ENCODE measurements at regions not wholly inside any gene's neighbourhood (a gene's known extent, or its start where the extent isn't known, plus 50 kb on each side); places are given as distances from the start of the nearest gene placed in this dataset.

DNA sequence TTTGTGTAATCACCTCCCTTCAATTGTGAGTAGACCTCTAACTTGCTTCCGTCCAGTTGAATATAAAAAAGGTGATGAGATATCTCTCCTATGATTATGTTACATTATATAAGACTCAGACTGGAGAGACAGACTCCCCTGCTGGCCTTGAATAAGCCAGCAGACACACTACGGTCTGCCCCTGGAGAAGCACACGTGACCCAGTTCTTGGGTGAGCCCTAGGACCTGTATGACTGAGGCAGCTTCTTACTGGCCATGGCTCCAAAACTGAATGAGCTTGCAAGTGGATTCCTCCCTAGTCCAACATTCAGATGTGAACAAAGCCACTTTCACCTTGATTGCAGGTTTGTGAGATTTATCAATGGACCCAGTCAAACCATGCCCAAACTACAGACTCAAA lies 427.9 kb upstream of the DCN start:
- no peak overlapping the region for H2AFZ ChIP-seq (ENCODE audit: low read length)
- DNase-seq (ENCODE audit: low spot score): no peak
- H3K79me2 ChIP-seq (ENCODE audit: insufficient read depth, low read depth, low read length): no peaks in the 10 kb centered on the region
- TF ChIP-seq EZH2phosphoT487 (IDR thresholded peaks at IDR 0.05; ENCODE audit: borderline replicate concordance, low read depth, low read length): no peak
- TF ChIP-seq, protein P1, sequence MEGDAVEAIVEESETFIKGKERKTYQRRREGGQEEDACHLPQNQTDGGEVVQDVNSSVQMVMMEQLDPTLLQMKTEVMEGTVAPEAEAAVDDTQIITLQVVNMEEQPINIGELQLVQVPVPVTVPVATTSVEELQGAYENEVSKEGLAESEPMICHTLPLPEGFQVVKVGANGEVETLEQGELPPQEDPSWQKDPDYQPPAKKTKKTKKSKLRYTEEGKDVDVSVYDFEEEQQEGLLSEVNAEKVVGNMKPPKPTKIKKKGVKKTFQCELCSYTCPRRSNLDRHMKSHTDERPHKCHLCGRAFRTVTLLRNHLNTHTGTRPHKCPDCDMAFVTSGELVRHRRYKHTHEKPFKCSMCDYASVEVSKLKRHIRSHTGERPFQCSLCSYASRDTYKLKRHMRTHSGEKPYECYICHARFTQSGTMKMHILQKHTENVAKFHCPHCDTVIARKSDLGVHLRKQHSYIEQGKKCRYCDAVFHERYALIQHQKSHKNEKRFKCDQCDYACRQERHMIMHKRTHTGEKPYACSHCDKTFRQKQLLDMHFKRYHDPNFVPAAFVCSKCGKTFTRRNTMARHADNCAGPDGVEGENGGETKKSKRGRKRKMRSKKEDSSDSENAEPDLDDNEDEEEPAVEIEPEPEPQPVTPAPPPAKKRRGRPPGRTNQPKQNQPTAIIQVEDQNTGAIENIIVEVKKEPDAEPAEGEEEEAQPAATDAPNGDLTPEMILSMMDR (conservative IDR thresholded peaks at IDR 0.05; ENCODE audit: low read length): no peak
- no peaks in the 10 kb centered on the region for H3K9me3 ChIP-seq (ENCODE audit: low read length)
- no TSS peak for BruUV-seq (replicated peaks)
- H4K20me1 ChIP-seq (ENCODE audit: insufficient read depth, low read length): no peaks in the 10 kb centered on the region
- ChIA-PET CTCF (ENCODE audit: unreplicated experiment) (no interaction called here), POLR2A (interaction anchor here (0.6 kb wide), 1 partner anchor 311 kb away, joined by 4 read pairs; no protein-coding TSS in a partner anchor)
- no peaks in the 10 kb centered on the region for H3K4me1 ChIP-seq (ENCODE audit: insufficient read depth, low read length, poor library complexity, severe bottlenecking)
- H3K4me2 ChIP-seq (ENCODE audit: low read length): no peak overlapping the region
- H3K27ac ChIP-seq (ENCODE audit: low read depth, low read length, poor library complexity, severe bottlenecking): no peak overlapping the region
- H3K4me3 ChIP-seq (ENCODE audit: low read depth, low read length, poor library complexity, severe bottlenecking): no peak overlapping the region
- no peaks in the 10 kb centered on the region for H3K9me2 ChIP-seq (ENCODE audit: insufficient read depth, low read length)
- H3K36me3 ChIP-seq (ENCODE audit: insufficient read depth, low read length): no peaks in the 10 kb centered on the region
- intact Hi-C loops (cut with micrococcal nuclease; ENCODE audit: unreplicated experiment): no loop called here

DNA sequence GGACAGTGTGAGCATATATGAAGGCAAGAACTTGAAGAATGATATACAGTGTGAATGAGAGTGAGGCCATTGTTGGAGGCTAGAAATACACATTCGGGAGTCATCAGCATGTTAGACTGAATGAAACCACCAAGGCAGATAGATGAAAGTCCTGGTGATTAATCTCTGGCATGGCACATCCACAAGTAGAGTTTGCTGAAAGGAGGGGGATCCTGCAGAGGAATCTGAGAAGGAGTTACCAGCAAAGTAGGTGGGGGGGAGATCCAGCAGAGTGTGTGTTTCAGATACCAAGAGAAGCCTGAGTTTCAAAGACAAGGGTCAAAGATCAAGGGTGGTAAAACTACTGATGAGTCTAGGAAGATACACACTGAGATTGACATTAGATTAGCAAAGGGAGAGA lies 426.7 kb upstream of the DCN start:
- CTCF ChIA-PET (ENCODE audit: unreplicated experiment): no interaction called here
- H3K9me3 ChIP-seq (ENCODE audit: low read length): no peaks in the 10 kb centered on the region
- TF ChIP-seq, protein P1 (conservative IDR thresholded peaks at IDR 0.05; ENCODE audit: low read length): no peak
- no peak for TF ChIP-seq EZH2phosphoT487 (IDR thresholded peaks at IDR 0.05; ENCODE audit: borderline replicate concordance, low read depth, low read length)
- no peaks in the 10 kb centered on the region for H3K36me3 ChIP-seq (ENCODE audit: insufficient read depth, low read length)
- H3K27ac ChIP-seq (ENCODE audit: low read depth, low read length, poor library complexity, severe bottlenecking): no peak overlapping the region
- intact Hi-C loops (cut with micrococcal nuclease; ENCODE audit: unreplicated experiment): no loop called here
- no peaks in the 10 kb centered on the region for H3K9me2 ChIP-seq (ENCODE audit: insufficient read depth, low read length)
- no peaks in the 10 kb centered on the region for H3K79me2 ChIP-seq (ENCODE audit: insufficient read depth, low read depth, low read length)
- no TSS peak for BruUV-seq (replicated peaks)
- POLR2A ChIA-PET: interaction anchor here (1.1 kb wide), 1 partner anchor 13 kb away, joined by 3 read pairs; no protein-coding TSS in a partner anchor
- no peak overlapping the region for H3K4me2 ChIP-seq (ENCODE audit: low read length)
- no peak overlapping the region for H3K4me3 ChIP-seq (ENCODE audit: low read depth, low read length, poor library complexity, severe bottlenecking)
- no peak overlapping the region for H2AFZ ChIP-seq (ENCODE audit: low read length)
- no peaks in the 10 kb centered on the region for H3K4me1 ChIP-seq (ENCODE audit: insufficient read depth, low read length, poor library complexity, severe bottlenecking)
- H4K20me1 ChIP-seq (ENCODE audit: insufficient read depth, low read length): no peaks in the 10 kb centered on the region
- DNase-seq (ENCODE audit: low spot score): no peak

GRCh38 chr12:91608542-91608941 lies 425.9 kb upstream of the DCN start:
- H4K20me1 ChIP-seq (ENCODE audit: insufficient read depth, low read length): no peaks in the 10 kb centered on the region
- no peaks in the 10 kb centered on the region for H3K4me1 ChIP-seq (ENCODE audit: insufficient read depth, low read length, poor library complexity, severe bottlenecking)
- TF ChIP-seq, protein P1 (conservative IDR thresholded peaks at IDR 0.05; ENCODE audit: low read length): no peak
- TF ChIP-seq EZH2phosphoT487 (IDR thresholded peaks at IDR 0.05; ENCODE audit: borderline replicate concordance, low read depth, low read length): no peak
- BruUV-seq (replicated peaks): no TSS peak
- ChIA-PET POLR2A (interaction anchor here (1.1 kb wide), 1 partner anchor 14 kb away, joined by 3 read pairs; no protein-coding TSS in a partner anchor), CTCF (ENCODE audit: unreplicated experiment) (no interaction called here)
- DNase-seq (ENCODE audit: low spot score): no peak
- intact Hi-C loops (cut with micrococcal nuclease; ENCODE audit: unreplicated experiment): no loop called here
- no peak overlapping the region for H3K4me3 ChIP-seq (ENCODE audit: low read depth, low read length, poor library complexity, severe bottlenecking)
- no peaks in the 10 kb centered on the region for H3K9me2 ChIP-seq (ENCODE audit: insufficient read depth, low read length)
- H3K36me3 ChIP-seq (ENCODE audit: insufficient read depth, low read length): no peaks in the 10 kb centered on the region
- no peak overlapping the region for H2AFZ ChIP-seq (ENCODE audit: low read length)
- no peak overlapping the region for H3K27ac ChIP-seq (ENCODE audit: low read depth, low read length, poor library complexity, severe bottlenecking)
- H3K9me3 ChIP-seq (ENCODE audit: low read length): no peaks in the 10 kb centered on the region
- no peak overlapping the region for H3K4me2 ChIP-seq (ENCODE audit: low read length)
- no peaks in the 10 kb centered on the region for H3K79me2 ChIP-seq (ENCODE audit: insufficient read depth, low read depth, low read length)
